K562 (cell line): ENCODE measurements at regions not wholly inside any gene's neighbourhood (a gene's known extent, or its start where the extent isn't known, plus 50 kb on each side); places are given as distances from the start of the nearest gene placed in this dataset.

Experiments
- HDAC2 ChIP-seq: fragments of 450-650 bp; IDR thresholded peaks from 2 replicates; pipeline ENCODE4 v1.6.1; 2016; ENCODE audit warnings: mild to moderate bottlenecking
- KDM2B ChIP-seq: fragments of 250-450 bp; sonication (Bioruptor Pico); IDR thresholded peaks from 2 replicates; pipeline ENCODE4 v1.8.0; 2021; ENCODE audit warnings: mild to moderate bottlenecking, moderate library complexity
- NFE2L1 ChIP-seq: fragments of 450-650 bp; IDR thresholded peaks from 2 replicates; pipeline ENCODE4 v1.6.1; 2016; ENCODE audit warnings: missing genetic modification characterization, low read depth, mild to moderate bottlenecking, missing compliant biosample characterization, moderate library complexity, borderline replicate concordance
- RNF2 ChIP-seq: sonication (generic); IDR thresholded peaks from 2 replicates; pipeline ENCODE4 v1.6.1; 2016
- ZNF668 ChIP-seq: fragments of 250-450 bp; sonication (Bioruptor Pico); IDR thresholded peaks from 2 replicates; pipeline ENCODE4 v1.8.0; 2022; ENCODE audit warnings: mild to moderate bottlenecking, inconsistent platforms
- TF ChIP-seq, protein P1 (sequence below): fragments of 450-650 bp; IDR thresholded peaks from 2 replicates; pipeline ENCODE4 v1.6.1; 2016; ENCODE audit warnings: mild to moderate bottlenecking, moderate library complexity

DNA sequence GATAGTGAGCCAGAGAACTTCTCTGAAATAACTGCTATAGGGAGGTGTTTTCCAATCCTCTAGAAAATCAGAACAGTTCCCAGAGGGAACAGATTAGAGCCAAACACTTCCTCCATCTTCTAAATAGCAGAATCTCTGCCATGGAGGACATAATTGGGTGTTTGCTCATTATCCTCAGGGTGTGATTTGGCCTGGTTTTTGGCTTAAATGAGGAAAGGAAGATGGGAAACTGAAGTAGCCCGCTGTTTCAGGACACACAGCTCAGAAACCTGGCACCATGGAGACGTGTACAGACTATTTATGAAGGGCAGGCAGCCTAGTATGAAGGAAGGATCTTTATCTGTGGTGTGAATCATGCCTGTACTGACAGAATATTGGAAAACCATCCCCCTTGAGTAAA is 231.7 kb upstream of the PRKD1 start (continued):
- TF ChIP-seq NFE2L1 (tag): no peak
- TF ChIP-seq, protein P1, sequence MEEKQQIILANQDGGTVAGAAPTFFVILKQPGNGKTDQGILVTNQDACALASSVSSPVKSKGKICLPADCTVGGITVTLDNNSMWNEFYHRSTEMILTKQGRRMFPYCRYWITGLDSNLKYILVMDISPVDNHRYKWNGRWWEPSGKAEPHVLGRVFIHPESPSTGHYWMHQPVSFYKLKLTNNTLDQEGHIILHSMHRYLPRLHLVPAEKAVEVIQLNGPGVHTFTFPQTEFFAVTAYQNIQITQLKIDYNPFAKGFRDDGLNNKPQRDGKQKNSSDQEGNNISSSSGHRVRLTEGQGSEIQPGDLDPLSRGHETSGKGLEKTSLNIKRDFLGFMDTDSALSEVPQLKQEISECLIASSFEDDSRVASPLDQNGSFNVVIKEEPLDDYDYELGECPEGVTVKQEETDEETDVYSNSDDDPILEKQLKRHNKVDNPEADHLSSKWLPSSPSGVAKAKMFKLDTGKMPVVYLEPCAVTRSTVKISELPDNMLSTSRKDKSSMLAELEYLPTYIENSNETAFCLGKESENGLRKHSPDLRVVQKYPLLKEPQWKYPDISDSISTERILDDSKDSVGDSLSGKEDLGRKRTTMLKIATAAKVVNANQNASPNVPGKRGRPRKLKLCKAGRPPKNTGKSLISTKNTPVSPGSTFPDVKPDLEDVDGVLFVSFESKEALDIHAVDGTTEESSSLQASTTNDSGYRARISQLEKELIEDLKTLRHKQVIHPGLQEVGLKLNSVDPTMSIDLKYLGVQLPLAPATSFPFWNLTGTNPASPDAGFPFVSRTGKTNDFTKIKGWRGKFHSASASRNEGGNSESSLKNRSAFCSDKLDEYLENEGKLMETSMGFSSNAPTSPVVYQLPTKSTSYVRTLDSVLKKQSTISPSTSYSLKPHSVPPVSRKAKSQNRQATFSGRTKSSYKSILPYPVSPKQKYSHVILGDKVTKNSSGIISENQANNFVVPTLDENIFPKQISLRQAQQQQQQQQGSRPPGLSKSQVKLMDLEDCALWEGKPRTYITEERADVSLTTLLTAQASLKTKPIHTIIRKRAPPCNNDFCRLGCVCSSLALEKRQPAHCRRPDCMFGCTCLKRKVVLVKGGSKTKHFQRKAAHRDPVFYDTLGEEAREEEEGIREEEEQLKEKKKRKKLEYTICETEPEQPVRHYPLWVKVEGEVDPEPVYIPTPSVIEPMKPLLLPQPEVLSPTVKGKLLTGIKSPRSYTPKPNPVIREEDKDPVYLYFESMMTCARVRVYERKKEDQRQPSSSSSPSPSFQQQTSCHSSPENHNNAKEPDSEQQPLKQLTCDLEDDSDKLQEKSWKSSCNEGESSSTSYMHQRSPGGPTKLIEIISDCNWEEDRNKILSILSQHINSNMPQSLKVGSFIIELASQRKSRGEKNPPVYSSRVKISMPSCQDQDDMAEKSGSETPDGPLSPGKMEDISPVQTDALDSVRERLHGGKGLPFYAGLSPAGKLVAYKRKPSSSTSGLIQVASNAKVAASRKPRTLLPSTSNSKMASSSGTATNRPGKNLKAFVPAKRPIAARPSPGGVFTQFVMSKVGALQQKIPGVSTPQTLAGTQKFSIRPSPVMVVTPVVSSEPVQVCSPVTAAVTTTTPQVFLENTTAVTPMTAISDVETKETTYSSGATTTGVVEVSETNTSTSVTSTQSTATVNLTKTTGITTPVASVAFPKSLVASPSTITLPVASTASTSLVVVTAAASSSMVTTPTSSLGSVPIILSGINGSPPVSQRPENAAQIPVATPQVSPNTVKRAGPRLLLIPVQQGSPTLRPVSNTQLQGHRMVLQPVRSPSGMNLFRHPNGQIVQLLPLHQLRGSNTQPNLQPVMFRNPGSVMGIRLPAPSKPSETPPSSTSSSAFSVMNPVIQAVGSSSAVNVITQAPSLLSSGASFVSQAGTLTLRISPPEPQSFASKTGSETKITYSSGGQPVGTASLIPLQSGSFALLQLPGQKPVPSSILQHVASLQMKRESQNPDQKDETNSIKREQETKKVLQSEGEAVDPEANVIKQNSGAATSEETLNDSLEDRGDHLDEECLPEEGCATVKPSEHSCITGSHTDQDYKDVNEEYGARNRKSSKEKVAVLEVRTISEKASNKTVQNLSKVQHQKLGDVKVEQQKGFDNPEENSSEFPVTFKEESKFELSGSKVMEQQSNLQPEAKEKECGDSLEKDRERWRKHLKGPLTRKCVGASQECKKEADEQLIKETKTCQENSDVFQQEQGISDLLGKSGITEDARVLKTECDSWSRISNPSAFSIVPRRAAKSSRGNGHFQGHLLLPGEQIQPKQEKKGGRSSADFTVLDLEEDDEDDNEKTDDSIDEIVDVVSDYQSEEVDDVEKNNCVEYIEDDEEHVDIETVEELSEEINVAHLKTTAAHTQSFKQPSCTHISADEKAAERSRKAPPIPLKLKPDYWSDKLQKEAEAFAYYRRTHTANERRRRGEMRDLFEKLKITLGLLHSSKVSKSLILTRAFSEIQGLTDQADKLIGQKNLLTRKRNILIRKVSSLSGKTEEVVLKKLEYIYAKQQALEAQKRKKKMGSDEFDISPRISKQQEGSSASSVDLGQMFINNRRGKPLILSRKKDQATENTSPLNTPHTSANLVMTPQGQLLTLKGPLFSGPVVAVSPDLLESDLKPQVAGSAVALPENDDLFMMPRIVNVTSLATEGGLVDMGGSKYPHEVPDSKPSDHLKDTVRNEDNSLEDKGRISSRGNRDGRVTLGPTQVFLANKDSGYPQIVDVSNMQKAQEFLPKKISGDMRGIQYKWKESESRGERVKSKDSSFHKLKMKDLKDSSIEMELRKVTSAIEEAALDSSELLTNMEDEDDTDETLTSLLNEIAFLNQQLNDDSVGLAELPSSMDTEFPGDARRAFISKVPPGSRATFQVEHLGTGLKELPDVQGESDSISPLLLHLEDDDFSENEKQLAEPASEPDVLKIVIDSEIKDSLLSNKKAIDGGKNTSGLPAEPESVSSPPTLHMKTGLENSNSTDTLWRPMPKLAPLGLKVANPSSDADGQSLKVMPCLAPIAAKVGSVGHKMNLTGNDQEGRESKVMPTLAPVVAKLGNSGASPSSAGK: no peak
- no peak for TF ChIP-seq ZNF668 (CRISPR knock-in tag)
- TF ChIP-seq RNF2: no peak
- no peak for TF ChIP-seq HDAC2
- no peak for TF ChIP-seq KDM2B (CRISPR knock-in tag)
